SW 1271 (cell line): ENCODE measurements at regions not wholly inside any gene's neighbourhood (a gene's known extent, or its start where the extent isn't known, plus 50 kb on each side); places are given as distances from the start of the nearest gene placed in this dataset.
"Not testable (repeated sequence)": the region's sequence is repeated elsewhere in the genome, so short reads cannot be mapped to it uniquely, and the experiment has no call there.

ENCODE experiments used
- DNase-seq, 2 experiments: peaks; one replicate each; lab custom pipeline; 2025; lab: John Stamatoyannopoulos, UW

DNA sequence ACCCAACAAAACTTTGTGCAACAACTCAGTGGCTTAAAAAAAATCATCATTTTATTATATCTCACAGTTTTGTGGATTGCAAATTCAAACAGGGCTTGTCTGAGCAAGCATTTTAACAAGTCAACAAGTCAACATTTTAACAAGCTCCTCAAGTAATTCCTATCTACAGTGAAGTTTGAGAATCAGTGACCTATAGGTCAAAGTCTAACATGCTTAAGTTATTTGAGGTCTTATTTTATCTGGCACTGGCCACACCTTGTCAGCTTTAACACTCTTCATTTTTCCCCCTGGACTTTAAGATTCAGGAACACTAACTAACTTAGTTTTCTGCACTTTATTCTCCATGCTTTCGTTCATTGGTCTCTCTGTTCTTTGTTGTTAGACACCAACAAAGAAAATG, 71.2 kb upstream of the PELI2 start:
- no peak for DNase-seq

DNA sequence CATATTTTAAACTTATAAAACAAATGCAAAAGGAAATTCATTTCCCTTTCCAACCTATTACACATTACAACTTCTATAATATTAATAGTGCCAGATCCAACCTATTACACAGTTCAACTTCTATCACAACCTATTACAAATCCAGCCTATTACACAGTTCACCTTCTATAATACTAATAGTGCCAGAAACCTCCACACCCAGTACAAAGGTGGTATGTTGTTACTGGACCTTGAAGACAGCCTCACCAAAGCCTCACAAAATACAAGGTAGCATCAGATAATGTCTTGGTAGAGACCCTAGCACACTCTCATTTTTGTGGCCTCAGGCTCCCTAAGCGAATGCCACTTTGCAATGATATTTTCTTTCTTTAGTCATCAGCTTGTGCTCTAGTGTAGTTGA, 68.7 kb upstream of the PELI2 start:
- DNase-seq, result no peak

DNA sequence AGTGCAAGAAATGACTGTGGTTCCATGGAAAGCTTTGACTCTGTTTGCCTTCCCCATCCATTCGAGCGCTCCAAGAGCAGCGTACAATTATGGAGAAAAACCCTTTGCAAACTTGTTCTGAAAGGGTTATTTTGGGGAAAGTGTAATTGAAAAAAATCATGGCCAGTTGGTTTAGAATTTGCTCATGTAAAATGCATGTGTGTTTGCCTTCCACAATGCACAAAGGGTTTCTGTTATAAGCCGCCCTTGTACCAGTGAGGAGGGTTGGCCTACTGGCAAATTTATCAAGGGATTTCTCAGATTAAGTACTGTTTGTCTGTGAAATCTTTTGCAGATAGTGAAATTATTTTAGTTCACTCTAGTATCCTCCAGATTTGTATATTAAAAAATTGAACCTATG, 62.7 kb upstream of the PELI2 start:
- DNase-seq, result no peak

DNA sequence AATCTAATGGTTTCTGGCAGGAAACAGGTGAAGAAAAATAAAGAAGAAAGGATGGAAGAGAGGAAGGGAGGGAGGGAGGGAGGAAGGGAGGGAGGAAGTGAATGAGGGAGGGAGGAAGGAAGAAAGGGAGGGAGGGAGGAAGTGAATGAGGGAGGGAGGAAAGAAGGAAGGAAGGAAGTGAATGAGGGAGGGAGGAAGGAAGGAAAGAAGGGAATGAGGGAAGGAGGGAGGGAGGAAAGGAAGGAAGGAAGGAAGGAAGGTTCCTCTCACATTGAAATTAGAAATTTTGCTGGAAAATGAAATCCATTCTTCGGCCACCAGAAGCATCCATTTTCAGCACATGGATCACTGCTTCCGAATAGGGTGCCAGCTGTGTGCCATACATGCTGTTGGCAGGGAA, 62.2 kb upstream of the PELI2 start:
- DNase-seq, result no peak

DNA sequence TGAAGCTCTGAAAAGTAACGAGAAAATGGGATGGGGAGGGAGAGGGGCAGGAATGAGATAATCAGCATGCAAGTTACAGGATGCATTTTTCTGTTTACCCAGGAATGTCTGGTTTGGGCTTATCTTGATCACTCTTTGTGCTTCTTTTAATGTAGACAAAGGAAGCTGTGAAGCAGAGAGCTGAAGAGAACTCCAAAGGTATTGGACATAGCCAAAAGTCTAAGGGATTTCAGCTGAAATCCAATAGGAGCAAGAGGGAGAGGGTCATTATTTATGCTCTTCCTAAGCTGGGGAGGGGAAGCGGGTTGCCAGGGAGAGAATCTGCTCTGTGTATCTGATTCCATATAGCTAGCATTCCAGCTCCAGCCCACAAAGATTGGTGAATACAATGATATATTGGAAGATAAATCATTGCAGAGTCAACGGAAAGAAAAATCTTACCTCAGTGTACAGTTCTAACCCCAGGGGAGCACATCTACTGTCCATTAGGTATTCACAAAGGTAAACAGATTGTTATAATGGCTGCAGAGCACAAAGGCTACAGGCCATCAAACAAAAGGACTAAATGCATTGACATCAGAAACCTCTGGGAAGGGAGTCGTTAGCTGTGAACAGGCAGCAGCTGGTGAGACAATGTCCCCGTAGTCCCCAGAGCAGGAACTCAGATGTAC, 61.0 kb upstream of the PELI2 start:
- no peak for DNase-seq

DNA sequence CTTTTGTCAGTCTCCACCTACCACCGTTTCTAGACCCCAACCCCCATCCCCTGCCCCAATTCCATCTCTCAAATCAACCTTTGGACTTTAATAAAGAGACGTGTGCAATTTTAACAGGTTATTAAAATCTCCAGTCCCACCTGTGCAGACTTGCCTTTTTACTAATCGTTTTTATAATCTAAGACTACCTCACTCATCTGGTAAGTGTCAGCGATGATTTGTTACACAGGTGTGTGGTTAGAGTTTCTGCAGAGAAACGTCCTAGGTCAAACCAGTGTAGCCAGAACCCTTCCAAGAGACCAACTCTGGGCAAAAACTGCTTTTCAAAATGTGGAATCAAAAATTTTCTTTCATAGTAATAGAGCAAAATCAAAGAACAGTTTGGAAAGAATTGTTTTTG, 60.4 kb upstream of the PELI2 start:
- DNase-seq, result no peak

DNA sequence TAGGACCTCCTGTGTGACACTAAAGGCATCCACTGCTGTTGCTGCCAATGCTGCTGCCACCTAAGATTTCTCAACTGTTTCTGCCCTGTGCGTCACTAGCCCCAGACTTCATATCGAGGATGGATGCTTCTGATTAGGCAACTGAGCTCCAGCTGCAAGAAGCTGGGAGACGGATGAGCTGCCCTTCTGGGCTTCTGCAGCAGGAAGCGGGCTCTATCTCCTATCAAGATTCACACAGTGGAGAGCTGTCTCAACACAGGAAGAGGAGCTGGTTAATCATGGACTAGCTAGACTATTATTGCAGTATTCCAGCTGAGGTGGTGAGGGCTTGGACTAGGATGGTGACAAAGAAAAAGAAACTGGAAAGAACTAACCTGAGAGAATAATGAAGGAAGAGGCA, 59.2 kb upstream of the PELI2 start:
- no peak for DNase-seq

DNA sequence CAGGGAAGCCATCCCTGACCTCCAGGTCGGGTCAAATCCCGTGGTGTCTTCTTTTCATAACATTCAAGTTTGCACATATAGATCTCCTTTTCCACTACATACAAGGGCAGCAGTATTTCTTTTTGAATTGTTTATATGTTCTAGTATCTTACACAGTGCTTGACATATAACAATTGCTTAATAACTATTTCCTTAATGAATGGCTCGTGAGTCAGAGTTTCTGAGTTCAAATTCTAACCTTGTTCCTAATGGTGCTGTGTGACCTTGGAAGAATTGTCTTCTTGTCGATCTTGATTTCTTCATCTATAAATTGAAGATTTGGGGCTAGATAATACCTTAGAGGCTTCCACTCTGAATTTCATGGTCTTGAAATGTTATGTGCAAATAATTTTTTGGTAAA, 57.2 kb upstream of the PELI2 start:
- no peak for DNase-seq

DNA sequence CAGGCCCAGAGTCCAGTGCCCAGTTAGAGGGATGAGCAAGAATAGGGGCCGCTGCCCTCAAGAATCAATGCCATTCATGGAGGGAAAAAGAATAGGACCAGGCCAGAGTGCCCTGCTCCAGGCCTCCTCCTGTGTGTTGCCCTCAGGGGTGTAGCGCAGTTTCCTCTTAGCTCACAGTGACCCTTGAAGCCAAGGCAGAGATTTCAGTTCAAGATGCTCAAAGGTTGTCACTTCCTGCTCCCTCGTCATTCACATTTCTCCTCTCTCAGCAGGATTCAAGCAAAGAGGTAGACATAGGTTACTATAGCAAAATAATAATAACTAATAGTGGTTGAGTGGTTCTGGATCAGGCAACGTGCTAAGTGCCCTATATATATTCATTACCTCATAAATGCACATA, 55.1 kb upstream of the PELI2 start:
- no peak for DNase-seq

DNA sequence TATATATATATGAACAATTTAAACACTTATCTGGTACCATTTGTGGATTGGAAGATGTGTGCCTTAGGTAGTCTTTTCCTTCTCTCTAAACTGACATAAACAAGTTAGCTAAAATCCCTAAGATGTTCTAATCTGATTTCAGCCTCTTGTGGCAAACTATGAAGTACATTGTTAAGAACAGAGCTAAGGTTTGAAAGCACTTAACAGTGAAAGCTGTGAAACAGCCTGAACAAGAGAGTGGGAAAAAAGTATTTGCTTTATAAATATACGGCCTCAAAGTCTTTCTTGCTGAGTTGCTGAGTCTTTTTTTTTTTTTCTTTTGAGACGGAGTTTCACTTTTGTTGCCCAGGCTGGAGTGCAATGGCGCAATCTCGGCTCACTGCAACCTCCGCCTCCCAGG, 53.7 kb upstream of the PELI2 start:
- no peak for DNase-seq

DNA sequence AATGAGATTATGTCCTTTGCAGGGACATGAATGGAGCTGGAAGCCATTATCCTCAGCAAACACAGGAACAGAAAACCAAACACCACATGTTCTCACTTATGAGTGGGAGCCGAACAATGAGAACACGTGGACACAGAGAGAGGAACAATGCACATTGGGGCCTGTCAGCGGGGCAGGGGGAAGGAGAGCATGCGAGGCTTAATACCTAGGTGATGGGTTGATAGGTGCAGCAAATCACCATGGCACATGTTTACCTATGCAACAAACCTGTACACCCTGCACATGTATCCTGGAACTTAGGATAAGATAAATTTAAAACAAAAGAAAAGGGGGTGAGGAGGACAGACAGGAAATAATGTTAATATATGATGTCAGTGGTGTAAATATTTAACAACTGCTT, 53.0 kb upstream of the PELI2 start:
- DNase-seq, result not testable (repeated sequence)

DNA sequence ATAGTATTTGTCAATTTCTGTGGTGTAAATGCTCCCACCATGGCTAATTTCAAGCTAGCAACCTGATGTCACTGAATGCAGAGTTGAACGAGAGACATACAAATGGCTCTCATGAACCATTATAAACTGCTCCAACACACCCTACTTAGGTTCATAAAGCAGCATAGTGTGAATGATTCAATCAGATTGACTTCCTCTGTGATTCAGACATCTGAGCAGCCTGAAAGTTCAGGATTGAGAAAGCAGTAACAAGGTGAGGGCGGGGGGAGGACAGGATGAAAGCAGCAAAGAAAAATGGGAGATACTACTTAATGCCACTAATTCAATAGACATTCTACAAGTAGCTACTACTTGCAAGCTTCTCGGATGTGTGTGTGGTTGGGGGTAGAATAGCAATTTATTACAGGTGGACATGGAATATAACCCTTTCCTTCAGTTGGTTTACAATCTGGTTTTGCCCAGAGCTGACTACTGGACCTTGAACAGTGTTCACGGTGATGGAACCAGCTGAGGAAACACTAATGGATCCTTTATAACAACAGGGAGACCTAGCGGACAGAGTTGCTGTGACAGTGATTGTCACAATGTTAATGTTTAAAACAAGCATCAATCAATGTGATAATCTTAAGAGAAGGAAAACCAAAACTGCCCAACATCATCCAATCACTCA, 52.5 kb upstream of the PELI2 start:
- no peak for DNase-seq
